ENCODE measurements at regions not wholly inside any gene's neighbourhood (a gene's known extent, or its start where the extent isn't known, plus 50 kb on each side); places are given as distances from the start of the nearest gene placed in this dataset.

DNA sequence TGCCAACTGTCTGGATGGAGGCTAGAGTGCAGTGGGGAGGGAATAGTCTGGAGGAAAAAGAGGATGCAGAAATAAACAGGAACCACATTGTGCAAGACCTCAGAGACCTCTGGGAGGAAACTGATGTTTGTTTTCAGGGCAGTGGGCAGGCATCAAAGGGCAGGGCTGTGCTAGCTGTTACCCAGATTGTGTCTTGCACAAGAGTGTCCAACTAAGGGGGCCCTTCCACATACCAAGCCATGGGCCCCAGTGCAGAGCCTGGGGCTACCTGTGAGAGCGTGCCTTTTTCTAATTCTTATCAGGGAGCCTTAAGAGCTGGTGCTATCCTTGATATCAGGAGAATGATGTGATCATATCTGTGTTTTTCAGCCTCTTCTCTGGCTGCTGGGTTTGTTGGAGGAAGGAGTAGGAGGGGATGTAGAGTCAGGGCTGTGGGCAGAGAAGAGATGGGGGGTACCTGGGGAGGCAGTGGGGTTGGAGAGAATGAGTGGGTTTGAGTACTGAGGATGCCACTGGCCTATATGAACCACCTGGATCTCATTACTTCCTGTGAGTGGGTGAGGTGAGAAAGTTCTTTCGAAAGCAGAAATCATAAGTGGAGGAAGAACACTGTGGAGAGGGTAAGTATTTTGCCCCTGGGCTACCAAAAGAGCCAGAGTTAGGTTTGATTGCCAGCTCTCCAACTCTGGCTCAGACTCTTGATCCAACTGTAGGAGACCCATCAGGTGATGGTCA is 259.2 kb upstream of the CRY1 start:
- DNase-seq, result no peak

GRCh38 chr12:107353312-107353711 is 260.0 kb upstream of the CRY1 start:
- DNase-seq, result no peak

GRCh38 chr12:107355004-107355565 is 261.7 kb upstream of the CRY1 start:
- no peak for DNase-seq

DNA sequence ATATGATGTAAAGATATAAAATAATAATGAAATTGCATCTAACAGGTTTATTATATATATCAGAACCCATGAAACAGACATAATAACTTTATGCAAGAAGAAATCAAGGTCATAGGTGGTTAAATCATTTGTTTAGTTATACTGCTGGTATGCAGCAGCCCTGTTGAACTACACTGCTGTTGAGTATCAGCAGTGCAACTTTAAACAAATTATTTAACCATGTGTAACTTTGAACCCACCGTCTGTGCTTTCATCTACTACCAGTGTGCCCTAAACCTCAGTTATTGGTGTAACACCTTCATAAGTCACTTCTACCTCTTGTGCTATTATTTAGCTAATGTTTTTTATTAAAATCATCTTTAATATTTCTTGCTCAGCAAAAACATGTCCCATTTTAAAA is 262.3 kb upstream of the CRY1 start:
- no peak for DNase-seq

- no peak for DNase-seq
Measured at GRCh38 chr12:107356266-107356936, 263.1 kb upstream of the CRY1 start.

- DNase-seq, result no peak
Measured at GRCh38 chr12:107356937-107357295, 263.6 kb upstream of the CRY1 start.

DNA sequence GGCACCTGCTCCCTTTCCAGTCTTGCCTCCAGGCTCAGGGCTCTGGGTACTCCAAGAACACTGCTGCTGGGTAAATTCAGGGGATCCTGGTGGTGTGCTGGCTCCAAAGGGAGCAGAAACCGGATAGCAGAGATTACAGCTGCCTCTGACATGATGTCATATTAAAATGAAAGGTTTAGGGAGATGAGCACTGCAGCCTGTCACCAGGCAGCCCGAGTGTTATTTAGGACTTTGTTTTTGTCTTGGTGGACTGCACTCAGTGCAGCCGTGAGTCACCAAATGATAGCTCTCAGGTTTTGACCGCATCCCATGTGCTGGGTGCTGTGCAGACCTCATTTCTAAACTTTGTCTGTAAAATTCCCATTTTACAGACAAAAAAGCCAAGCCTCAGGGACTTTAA is 266.0 kb upstream of the CRY1 start:
- DNase-seq, result no peak

DNA sequence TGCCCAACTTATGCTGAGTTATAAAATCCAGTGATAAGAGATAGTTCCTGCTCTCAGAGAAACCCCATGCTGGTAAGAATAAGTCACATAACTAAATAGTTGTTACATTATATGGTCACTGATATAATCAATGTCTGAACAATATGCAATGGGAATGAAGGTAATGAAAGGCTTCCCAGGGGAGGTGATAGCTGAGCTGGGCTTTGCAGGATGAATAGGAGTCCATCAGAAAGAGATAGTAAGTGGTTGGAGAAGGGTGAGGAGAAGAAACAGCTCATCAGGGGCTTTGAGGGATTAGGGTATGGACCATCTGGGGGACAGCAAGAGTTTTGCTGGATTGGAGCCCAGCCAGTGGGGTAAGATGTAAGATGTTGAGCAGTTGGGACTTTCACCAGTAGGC is 266.7 kb upstream of the CRY1 start:
- no peak for DNase-seq

DNA sequence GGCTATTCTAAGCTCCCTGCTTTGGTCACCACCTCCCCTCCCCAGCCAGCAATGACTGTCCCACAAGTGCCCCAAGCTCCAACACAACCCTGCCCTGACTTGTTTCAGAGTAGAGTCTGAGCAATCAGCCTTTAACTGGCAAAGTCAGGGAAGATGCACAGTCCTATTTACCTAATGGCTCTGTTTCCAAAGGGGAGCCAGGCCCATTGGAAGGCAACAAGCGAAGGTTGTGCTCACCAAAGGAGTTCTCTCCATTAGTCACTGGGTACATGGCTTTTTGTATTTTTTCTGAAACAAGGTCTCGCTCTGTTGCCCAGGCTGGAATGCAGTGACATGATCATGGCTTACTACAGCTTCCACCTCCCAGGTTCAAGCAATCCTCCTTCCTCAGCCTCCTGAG is 267.1 kb upstream of the CRY1 start:
- DNase-seq, result no peak

DNA sequence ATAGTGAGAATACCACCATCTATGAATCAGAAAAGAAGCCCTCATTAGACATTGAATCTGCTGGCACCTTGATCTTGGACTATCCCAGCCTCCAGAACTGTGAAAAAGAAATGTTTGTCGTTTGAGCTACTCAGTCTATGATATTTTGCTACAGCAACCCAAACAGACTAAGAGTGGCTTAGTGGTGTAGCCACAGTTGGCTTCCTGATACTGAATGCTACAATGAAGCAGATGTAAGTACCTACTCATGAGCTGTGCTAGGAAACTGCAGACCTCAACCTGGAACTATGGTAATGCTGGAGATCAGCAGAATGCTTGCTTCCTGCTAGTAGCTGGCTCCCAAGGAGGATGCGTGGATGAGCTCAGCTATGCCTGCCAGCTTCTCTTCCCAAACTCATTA is 268.6 kb upstream of the CRY1 start:
- no peak for DNase-seq

GRCh38 chr12:107362960-107363359 is 269.6 kb upstream of the CRY1 start:
- DNase-seq, result no peak

DNA sequence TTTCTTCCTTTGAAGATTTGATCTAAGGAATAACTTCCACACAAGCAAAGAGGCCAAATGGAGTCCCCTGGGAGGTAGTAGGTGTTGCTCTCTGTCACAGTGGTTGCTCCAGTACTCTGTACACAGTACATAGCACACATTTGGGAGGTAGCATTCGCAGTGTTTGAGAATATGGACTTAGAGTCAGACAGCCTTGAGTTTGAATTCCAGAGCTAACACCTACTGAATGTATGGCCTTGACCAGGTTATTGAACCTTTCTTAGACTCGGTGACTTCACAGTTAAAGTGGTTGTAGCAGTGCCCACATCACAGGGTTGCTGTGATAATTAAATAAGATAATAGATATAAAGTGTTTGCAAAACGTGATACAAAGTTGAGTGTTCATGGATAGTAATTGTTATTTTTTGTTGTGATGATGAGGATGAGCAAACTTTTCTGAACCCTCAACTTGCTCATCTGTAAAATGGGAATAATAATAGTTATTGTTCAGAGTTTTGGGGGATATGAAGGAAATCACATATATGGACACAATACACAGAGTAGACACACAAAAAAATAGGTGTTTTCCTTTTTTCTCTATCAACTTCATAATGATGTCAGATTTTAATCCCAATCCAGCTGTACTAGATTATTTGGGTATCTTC is 271.6 kb upstream of the CRY1 start:
- no peak for DNase-seq

- no peak for DNase-seq
Measured at GRCh38 chr12:107365703-107366102, 272.4 kb upstream of the CRY1 start.

DNA sequence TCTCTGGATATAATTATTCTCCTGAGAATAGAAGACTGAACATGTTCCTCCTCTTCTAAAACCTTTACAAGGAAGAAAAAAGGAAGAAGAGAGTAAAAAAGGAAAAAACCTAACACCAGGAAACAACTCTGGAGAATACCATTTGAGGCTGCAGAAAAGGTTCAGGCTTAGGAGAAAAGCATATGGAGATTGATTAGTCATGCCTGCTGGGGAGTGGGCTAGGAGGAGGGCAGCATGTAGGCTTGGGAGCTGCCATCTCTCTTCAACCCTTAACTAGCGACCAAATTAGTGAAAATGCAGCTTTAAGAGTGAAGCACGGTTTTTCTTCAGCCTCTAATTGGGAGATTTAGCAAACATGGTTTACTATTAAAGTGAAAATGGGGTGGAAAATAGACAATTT is 273.0 kb upstream of the CRY1 start:
- DNase-seq, result no peak

GRCh38 chr12:107368586-107368985 is 275.2 kb upstream of the CRY1 start:
- DNase-seq, result no peak

DNA sequence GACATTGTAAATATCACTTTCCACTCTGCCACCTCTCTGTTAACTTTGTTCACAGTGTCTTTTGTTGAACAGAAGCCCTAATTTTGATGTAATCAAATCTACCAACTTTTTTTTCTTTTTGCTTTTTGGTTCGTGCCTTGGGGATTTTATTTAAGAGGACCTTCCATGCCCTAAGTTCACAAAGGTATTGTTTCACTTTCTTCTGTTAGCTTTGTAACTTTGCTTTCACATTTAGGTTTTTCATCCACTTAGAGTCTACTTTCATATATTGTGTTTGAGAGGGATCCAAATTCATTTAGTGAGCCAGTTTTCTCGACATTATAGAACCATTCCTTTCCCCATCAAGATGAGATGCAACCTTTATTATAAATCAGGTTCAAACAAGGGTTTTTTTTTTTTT is 275.7 kb upstream of the CRY1 start:
- no peak for DNase-seq

GRCh38 chr12:107369679-107370078 is 276.3 kb upstream of the CRY1 start:
- DNase-seq, result no peak

DNA sequence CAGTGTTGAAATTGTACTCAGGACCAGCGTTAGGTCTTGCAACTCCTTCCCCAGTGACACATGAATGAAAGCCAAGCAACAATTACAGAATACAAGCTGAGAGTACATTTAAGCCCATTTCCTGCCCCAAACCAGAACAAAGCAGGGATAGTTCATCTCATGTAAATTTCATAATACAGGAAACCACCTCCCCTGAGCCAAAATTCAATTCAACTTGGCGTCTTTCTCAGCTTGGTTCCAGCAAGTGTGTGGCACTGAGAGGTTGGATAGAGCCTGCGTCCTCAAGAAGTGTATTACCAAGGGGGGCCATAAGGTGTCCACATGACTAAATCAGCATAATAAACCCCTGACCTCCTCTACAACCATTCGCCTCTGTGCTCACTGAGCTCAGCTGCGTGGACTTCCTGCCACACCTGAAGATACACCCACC is 278.9 kb upstream of the CRY1 start:
- DNase-seq, result no peak

DNA sequence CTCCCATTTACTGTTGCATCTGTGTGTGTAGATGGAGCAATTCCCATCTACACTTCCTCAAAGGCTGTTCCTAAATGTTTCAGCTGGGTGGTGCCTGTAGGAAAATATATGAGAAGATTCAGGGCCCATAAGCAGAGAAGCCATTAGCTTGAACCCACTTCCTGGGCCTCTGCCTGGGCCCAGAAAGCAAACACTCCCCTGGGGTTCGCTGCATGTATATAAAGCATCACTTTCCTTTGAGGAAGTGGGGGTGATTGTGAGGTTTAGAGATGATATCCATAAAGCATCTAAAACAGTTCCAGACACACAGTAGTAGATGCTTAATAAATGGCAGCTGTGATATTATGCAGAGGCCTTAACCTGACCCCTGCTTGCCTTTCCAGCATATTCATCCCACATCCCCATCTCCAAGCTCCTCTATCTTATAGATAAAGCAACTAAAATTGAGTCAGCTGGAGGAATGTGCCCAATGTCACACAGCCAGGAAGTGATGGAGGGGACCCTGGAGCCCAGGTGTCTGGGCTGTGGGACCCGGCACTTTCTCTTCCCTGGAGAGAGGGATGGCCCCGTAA is 280.0 kb upstream of the CRY1 start:
- DNase-seq, result no peak

DNA sequence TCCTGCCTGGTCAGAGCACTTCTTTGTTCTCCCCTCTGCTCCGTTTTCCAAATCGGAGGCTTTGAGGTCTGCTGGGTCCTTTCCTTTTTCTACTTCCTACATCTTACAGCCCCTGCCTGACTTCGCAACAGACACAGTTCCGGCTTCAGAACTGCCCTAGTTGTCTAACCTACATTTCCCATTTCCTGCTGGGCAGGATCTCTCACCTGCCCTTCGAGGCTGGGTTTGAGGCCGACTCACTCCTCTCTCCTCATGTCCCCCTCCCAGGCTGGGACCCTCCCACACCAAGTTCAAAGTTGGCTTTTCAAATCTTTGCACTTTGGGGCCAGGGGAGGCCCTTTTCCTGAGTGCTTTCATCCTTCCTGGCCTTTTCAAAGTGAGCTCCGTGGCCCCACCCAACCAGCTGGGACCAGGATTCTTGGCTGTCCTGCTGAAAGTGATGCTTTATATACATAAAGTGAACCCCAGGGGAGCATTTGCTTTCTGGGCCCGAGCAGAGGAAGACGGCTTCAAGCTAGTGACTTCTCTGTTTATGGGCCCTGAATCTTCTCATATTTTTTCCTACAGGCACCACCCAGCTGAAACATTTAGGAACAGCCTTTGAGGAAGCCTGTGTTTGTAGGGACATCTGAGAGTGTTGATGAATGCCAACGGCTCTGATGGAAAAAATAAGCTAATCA is 281.0 kb upstream of the CRY1 start:
- DNase-seq, result no peak

DNA sequence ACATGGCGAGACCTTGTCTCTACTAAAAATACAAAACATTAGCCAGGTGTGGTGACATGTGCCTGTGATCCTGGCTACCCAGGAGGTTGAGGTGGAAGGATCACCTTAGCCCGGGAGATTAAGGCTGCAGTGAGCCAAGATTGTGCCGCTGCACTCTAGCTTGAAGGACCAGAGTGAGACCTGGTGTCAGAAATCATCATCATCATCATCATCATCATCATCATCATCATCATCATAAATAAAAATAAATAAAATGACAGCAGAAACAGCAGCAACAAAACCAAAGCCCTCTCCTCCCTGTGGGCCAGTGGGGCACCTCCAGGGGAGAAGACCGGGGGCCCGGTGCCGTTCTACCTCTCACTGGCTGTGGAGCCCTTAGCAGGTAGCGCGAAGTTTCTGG is 281.9 kb upstream of the CRY1 start:
- no peak for DNase-seq

- DNase-seq, result no peak
Measured at GRCh38 chr12:107377596-107378385, 284.4 kb upstream of the CRY1 start.
